COLO668 (cell line): ENCODE measurements at regions not wholly inside any gene's neighbourhood (a gene's known extent, or its start where the extent isn't known, plus 50 kb on each side); places are given as distances from the start of the nearest gene placed in this dataset.
A peak's percentile ranks its signal among the peaks of the same experiment; 100 is the strongest.

Experiments
- DNase-seq: peaks from one replicate; lab custom pipeline; 2025; ENCODE audit not compliant: unreplicated experiment; lab: John Stamatoyannopoulos, UW

- DNase-seq: peak; percentile 6
Observed at GRCh38 chr6:9540534-9541126, 874.2 kb downstream of the TFAP2A start.

DNA sequence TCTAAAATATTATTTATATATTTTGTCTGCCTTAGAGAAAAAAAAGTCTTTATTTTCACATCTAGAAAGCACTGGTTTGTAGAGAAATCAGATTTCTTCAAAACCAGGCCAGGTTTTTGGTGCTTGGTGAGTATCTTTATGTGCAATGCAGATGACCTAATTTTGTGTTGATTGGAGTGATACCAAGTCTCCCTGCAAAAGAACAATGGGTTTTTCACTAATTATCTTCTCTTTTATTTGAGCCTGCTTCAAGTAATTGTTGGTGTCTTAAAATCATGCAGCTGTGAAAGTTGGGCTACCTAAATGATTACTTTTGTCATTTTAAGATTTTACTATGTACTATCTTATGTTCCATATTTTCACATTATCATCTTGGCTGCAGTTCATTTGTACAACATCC is 874.7 kb downstream of the TFAP2A start:
- DNase-seq: no peak

GRCh38 chr6:9539231-9539755 is 875.6 kb downstream of the TFAP2A start:
- DNase-seq: no peak

- no peak for DNase-seq
Observed at GRCh38 chr6:9537381-9537780, 877.5 kb downstream of the TFAP2A start.

DNA sequence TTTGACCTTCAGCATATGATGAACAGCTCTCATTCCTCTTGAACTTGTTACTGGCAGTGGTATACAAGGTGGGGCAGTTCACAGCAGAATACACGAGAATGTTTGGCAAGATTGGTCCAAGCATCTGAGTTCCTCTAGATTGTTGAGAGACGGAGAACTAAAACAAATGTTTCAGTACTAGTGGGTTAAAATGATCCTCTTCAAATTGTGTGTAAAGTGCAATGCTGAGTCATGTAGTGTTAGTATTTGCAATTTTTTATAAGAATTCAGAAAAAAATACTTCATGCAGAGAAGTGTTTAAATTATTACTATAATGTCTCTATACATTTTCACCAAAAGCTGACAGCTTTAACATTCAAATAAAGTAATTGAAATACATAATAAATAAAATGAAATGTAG is 879.8 kb downstream of the TFAP2A start:
- DNase-seq: no peak

GRCh38 chr6:9532621-9533557 is 882.0 kb downstream of the TFAP2A start:
- DNase-seq: no peak

DNA sequence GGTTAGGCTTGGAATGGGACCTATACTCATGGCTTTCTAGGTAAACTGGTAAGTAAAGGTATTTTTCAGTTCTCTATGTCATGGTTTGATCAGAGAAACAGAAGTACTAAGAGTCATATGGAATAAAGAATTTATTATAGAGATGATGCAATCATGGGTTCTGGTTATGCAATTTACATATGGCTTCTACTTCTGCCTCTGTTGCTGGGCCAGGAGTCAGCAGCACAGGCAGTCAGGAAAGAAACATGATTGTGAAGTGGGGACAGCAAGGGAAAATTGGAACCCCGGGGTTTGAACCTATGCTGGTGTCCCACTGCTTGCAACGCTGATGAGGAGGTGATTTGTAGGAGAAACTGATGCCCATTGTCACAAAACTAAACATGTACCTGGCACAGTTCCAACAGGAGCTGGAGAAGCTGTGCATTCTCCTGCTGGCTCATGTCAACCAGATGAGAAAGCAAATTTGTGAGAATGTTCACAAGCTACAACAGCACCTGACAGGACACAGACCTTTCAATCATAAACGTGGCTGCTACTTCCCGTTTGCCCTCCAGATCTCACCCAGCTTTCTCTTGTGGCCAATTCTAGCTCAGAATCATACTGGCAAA is 887.1 kb downstream of the TFAP2A start:
- peak; percentile 4 for DNase-seq

DNA sequence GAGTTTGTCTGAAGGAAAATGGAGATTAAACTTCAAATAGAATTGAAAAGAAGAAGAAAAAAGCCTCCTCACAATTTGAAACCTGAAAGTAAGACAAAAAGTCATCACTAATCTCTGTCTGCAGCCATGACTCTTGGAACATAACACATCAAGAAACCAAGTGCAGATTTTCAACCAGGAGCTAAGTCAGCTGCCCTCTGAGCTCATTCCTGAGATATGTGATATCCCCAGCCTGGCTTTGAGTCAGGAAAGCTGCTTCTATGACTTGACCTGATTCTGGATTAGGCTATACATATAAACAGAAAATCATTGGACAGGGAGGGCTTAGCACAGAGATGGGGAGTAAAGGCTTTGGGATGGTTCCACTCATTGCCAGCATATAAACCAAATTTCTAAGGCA is 891.4 kb downstream of the TFAP2A start:
- no peak for DNase-seq

DNA sequence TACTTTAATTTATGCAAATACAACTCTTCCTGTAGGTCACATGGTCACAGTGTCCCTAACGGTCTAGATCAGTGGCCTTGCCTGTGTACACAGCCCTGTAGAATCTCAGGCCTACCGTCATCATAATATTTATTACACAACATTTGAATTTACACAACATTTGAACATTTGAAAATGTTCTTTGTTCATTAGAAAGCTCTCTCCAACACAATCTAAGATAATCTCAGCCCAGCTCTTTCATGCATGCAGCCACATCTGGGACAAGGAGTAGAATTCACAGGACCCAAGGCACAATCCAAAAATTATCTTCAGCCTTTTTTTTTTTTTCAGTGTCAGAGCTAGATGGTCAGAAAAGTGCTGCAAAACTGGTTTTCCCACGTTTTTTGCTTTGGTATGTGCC is 892.8 kb downstream of the TFAP2A start:
- no peak for DNase-seq

- DNase-seq: no peak
Observed at GRCh38 chr6:9521152-9521530, 893.7 kb downstream of the TFAP2A start.

DNA sequence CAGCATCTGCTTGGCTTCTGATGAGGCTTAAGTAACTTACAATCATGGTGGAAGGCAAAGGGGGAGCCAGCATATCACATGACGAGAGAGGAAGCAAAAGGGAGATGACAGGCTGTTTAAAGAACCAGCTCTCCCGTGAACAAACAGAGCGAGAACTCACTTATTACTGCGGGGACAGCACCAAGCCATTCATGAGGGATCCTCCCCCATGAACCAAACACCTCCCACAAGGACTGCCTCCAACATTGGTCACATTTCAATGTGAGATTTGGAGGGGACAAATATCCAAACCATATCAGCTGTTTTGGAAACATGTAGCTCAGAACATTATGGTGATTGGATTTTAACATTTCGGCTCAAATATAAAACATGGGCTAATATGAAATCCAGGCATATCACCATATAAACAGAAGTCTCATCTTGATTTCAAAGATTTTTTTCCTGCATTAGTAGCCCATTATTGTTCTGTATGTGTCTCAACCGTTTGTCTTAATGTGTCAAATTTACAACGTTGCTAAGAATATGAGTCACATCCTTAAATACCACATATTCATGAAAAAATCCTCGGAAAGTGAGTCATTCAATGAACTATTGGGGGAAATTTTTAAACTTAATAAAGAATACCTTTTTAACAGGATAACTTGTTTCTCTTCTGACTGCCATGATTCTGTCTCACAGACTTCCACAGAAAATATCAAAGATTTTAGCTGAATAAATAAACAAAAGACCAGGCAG is 894.3 kb downstream of the TFAP2A start:
- no peak for DNase-seq

DNA sequence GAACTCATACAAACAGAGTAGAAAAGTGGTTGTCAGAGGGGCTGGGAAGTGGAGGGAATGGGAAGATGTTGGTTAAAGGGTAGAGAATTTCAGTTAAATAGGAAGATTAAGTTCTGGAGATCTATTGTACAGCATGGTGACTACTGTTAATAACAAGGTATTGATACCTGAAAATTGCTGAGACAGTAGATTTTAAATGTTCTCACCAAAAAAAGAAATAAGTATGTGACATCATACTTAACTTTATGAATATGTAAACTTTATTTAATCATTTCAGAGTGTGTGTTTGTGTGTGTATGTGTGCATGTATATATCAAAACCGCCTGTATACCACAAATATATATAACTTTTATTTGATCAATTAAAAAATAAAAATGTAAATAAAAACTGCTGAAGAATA is 896.4 kb downstream of the TFAP2A start:
- DNase-seq: no peak

GRCh38 chr6:9517806-9518205 is 897.1 kb downstream of the TFAP2A start:
- no peak for DNase-seq

- DNase-seq: no peak
Observed at GRCh38 chr6:9515633-9516606, 899.0 kb downstream of the TFAP2A start.

DNA sequence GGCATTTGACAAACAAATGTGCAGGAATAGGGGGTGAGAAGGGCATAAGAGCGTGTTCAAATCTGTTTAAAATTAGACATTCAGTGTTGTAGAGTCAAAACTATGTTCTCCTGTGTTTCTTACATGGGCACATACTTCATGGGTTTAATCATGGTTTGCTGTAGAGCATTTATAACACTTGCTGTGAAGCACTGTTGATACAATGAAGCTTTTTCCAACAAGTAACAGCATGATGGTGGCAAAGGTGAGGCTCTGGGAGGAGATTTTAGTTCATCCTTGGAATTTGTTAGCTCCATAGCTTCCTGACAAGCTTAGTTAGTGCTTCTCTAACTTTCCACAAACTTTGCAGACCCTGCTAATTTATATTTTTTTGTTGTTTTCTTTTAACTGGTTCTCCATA is 900.7 kb downstream of the TFAP2A start:
- no peak for DNase-seq

GRCh38 chr6:9511157-9511556 is 903.7 kb downstream of the TFAP2A start:
- DNase-seq: no peak

- DNase-seq: no peak
Observed at GRCh38 chr6:9507136-9507895, 907.6 kb downstream of the TFAP2A start.

- DNase-seq: peak; percentile 46
Observed at GRCh38 chr6:9504191-9504590, 910.7 kb downstream of the TFAP2A start.

GRCh38 chr6:9503111-9503761 is 911.6 kb downstream of the TFAP2A start:
- DNase-seq: peak; percentile 2
